ENCODE measurements at regions not wholly inside any gene's neighbourhood (a gene's known extent, or its start where the extent isn't known, plus 50 kb on each side); places are given as distances from the start of the nearest gene placed in this dataset.

- no peak overlapping the region for H3K9ac ChIP-seq (ENCODE audit: control insufficient read depth, extremely low read depth, insufficient read depth, low read length)
- dilution Hi-C loops (cut with MboI; ENCODE audit: extremely low pct_ligation_motif_present, low sequenced_read_pairs), result no loop called here
Measured at GRCh38 chr18:65056575-65056974, 694.2 kb upstream of the CDH7 start.

GRCh38 chr18:65049586-65049985, 701.2 kb upstream of the CDH7 start:
- no peak overlapping the region for H3K9ac ChIP-seq (ENCODE audit: control insufficient read depth, extremely low read depth, insufficient read depth, low read length)
- no peaks in the 10 kb centered on the region for H3K79me2 ChIP-seq (ENCODE audit: control insufficient read depth, insufficient read depth, low read length)
- H3K27ac ChIP-seq (ENCODE audit: control insufficient read depth, insufficient read depth, low read length), result no peak overlapping the region
- H3K9me3 ChIP-seq (ENCODE audit: control insufficient read depth, low read depth, low read length), result no peaks in the 10 kb centered on the region
- H3K4me1 ChIP-seq (ENCODE audit: control insufficient read depth, extremely low read depth, insufficient read depth, low read length), result no peaks in the 10 kb centered on the region
- DNase-seq (ENCODE audit: low read depth, low spot score), result no peak
- H3K27me3 ChIP-seq (ENCODE audit: control insufficient read depth, extremely low read depth, insufficient read depth, low read length), result no peaks in the 10 kb centered on the region
- H3K9me1 ChIP-seq (ENCODE audit: control insufficient read depth, extremely low read depth, insufficient read depth, low read length), result no peaks in the 10 kb centered on the region
- H3K4me2 ChIP-seq (ENCODE audit: control insufficient read depth, extremely low read depth, insufficient read depth, low read depth, low read length), result no peak overlapping the region
- H4K20me1 ChIP-seq (ENCODE audit: control insufficient read depth, extremely low read depth, insufficient read depth, low read length), result no peaks in the 10 kb centered on the region
- no peak overlapping the region for H2AFZ ChIP-seq (ENCODE audit: control insufficient read depth, low read length)
- FAIRE-seq, result no peak
- dilution Hi-C loops (cut with MboI; ENCODE audit: extremely low pct_ligation_motif_present, low sequenced_read_pairs), result no loop called here
- TF ChIP-seq CTCF (optimal IDR thresholded peaks at IDR 0.05 in 1 of 3, IDR thresholded peaks at IDR 0.05 in 1 of 3, conservative IDR thresholded peaks at IDR 0.05 in 1 of 3; ENCODE audit: extremely low read depth in 1 of 3, insufficient read depth in 2 of 3, low read length in 3 of 3) (no peak), EZH2 (IDR thresholded peaks at IDR 0.05; ENCODE audit: low read length) (no peak)
- H3K4me3 ChIP-seq (ENCODE audit: control insufficient read depth in 2 of 3, extremely low read depth in 1 of 3, insufficient read depth in 2 of 3, low read depth in 1 of 3, low read length in 3 of 3), result no peak overlapping the region
- H3K36me3 ChIP-seq (ENCODE audit: control insufficient read depth in 2 of 2, extremely low read depth in 1 of 2, insufficient read depth in 2 of 2, low read length in 2 of 2), result no peaks in the 10 kb centered on the region

More at GRCh38 chr18:65056575-65056974, 694.2 kb upstream of the CDH7 start:
- FAIRE-seq (no peak), DNase-seq (ENCODE audit: low read depth, low spot score) (no peak)
- TF ChIP-seq EZH2 (IDR thresholded peaks at IDR 0.05; ENCODE audit: low read length) (no peak), CTCF (optimal IDR thresholded peaks at IDR 0.05 in 1 of 3, IDR thresholded peaks at IDR 0.05 in 1 of 3, conservative IDR thresholded peaks at IDR 0.05 in 1 of 3; ENCODE audit: extremely low read depth in 1 of 3, insufficient read depth in 2 of 3, low read length in 3 of 3) (no peak)
- H3K27me3 ChIP-seq (ENCODE audit: control insufficient read depth, extremely low read depth, insufficient read depth, low read length), result no peaks in the 10 kb centered on the region
- no peaks in the 10 kb centered on the region for H4K20me1 ChIP-seq (ENCODE audit: control insufficient read depth, extremely low read depth, insufficient read depth, low read length)
- no peak overlapping the region for H2AFZ ChIP-seq (ENCODE audit: control insufficient read depth, low read length)
- H3K4me2 ChIP-seq (ENCODE audit: control insufficient read depth, extremely low read depth, insufficient read depth, low read depth, low read length), result no peak overlapping the region
- no peak overlapping the region for H3K4me3 ChIP-seq (ENCODE audit: control insufficient read depth in 2 of 3, extremely low read depth in 1 of 3, insufficient read depth in 2 of 3, low read depth in 1 of 3, low read length in 3 of 3)
- peaks cover 2% of the 10 kb centered on the region for H3K9me3 ChIP-seq (ENCODE audit: control insufficient read depth, low read depth, low read length)
- no peaks in the 10 kb centered on the region for H3K79me2 ChIP-seq (ENCODE audit: control insufficient read depth, insufficient read depth, low read length)
- H3K27ac ChIP-seq (ENCODE audit: control insufficient read depth, insufficient read depth, low read length), result no peak overlapping the region
- no peaks in the 10 kb centered on the region for H3K36me3 ChIP-seq (ENCODE audit: control insufficient read depth in 2 of 2, extremely low read depth in 1 of 2, insufficient read depth in 2 of 2, low read length in 2 of 2)
- H3K9me1 ChIP-seq (ENCODE audit: control insufficient read depth, extremely low read depth, insufficient read depth, low read length), result no peaks in the 10 kb centered on the region
- H3K4me1 ChIP-seq (ENCODE audit: control insufficient read depth, extremely low read depth, insufficient read depth, low read length), result no peaks in the 10 kb centered on the region

All from keratinocyte (primary cell).